SK-N-MC (cell line): ENCODE measurements at regions not wholly inside any gene's neighbourhood (a gene's known extent, or its start where the extent isn't known, plus 50 kb on each side); places are given as distances from the start of the nearest gene placed in this dataset.

Experiments used
- EZH2 ChIP-seq: fragments of 200-600 bp; sonication (generic); IDR thresholded peaks from one replicate; pipeline ENCODE4 v1.6.1; 2017; ENCODE audit warnings: antibody characterized with exemption
- FOXP2 ChIP-seq: optimal IDR thresholded peaks from 2 replicates; pipeline ENCODE3; 2011; ENCODE audit warnings: mild to moderate bottlenecking, moderate library complexity; ENCODE audit not compliant: insufficient read depth; ENCODE audit errors: extremely low read length, control extremely low read depth
- POLR2AphosphoS5 ChIP-seq: IDR thresholded peaks from 2 replicates; pipeline ENCODE4 v1.6.1; 2012; ENCODE audit warnings: mild to moderate bottlenecking, low read depth, low read length, borderline replicate concordance

GRCh38 chr15:67916565-67916964 is 76.7 kb upstream of the RNU6-1 start:
- no peak for TF ChIP-seq EZH2
- no peak for TF ChIP-seq POLR2AphosphoS5
- no peak for TF ChIP-seq FOXP2
